ENCODE measurements at regions not wholly inside any gene's neighbourhood (a gene's known extent, or its start where the extent isn't known, plus 50 kb on each side); places are given as distances from the start of the nearest gene placed in this dataset.
A peak's percentile ranks its signal among the peaks of the same experiment; 100 is the strongest.

DNA sequence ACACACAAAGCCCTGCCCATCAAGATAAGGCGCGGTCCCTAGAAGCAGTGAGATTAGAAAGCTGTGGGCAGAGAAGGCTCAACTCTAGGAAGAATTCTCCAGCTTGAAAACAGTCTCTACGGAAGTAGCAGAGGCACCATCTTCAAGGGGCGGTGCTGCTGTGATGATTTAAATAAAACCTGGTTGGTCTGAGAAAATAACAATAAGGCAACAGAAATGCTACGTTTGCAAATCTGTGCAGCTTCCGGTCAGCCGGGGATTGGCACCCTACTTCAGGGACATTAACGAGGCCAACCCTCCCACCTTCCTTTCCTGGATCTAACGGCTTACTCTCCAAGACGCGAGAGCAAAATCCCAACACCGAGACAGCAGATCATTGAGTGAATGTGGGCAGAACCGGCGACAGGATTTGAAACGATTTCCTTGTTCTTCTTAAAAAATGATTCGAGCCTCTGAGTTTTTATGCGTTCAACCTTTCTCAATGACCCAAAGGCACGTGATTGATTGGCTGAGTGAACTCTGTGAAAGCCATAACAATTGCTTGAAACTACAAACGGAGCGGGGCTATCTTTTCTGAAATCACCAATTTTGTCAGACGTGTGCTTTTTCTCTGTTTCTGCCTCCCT is 93.7 kb upstream of the ZNF516 start:
- Histone ChIP-seq H3K18ac (ENCODE audit: low read depth, low read length) (peak overlapping the region; percentile 16), H2BK5ac (ENCODE audit: low read depth, low read length, poor library complexity, severe bottlenecking) (no peak overlapping the region), H3K9ac (ENCODE audit: low read depth, low read length) (peak overlapping the region; percentile 39), H3K23ac (ENCODE audit: low read depth, low read length) (0 out of 2 replicates have a peak overlapping the region, but pooled peaks have one; percentile 28), H2AFZ (replicated peaks; ENCODE audit: low read length, poor library complexity) (peak overlapping the region; percentile 79), H3K4ac (ENCODE audit: low read depth, low read length) (0 out of 2 replicates have a peak overlapping the region, but pooled peaks have one; percentile 36), H2BK15ac (ENCODE audit: low read depth, low read length) (peak overlapping the region; percentile 33; the same call in 1 of the 3 replicates), H4K20me1 (ENCODE audit: insufficient read depth, low read length) (no peaks in the 10 kb centered on the region), H2BK20ac (ENCODE audit: low read depth, low read length) (peak overlapping the region; percentile 13; the same call in 1 of the 2 replicates), H3K27me3 (ENCODE audit: control insufficient read depth, insufficient read depth, low read length) (peaks cover 2% of the 10 kb centered on the region; the same call in 1 of the 2 replicates), H2AK9ac (replicated peaks; ENCODE audit: low read depth, low read length, poor library complexity) (peak overlapping the region; percentile 20), H3K4me3 (ENCODE audit: insufficient read depth, low read depth, low read length) (peak overlapping the region; percentile 18), H3K4me1 (ENCODE audit: control insufficient read depth, insufficient read depth, low read length) (peaks cover 7% of the 10 kb centered on the region; the same call in 1 of the 2 replicates), H4K5ac (ENCODE audit: low read depth, low read length) (peak overlapping the region; percentile 84), H3K79me1 (ENCODE audit: low read depth in 1 of 2, low read length in 2 of 2) (no peaks in the 10 kb centered on the region), H4K91ac (ENCODE audit: insufficient read depth, low read depth, low read length) (no peak overlapping the region; the same call in 1 of the 2 replicates), H4K8ac (ENCODE audit: low read depth in 2 of 2, low read length in 2 of 2) (peak overlapping the region; percentile 56 to 80), H3K9me3 (ENCODE audit: control insufficient read depth, insufficient read depth, low read length) (no peaks in the 10 kb centered on the region), H2BK120ac (ENCODE audit: low read depth, low read length) (peak overlapping the region; percentile 62; the same call in 1 of the 2 replicates), H3K56ac (ENCODE audit: extremely low read depth, insufficient read depth, low read length) (no peak overlapping the region), H3K27ac (ENCODE audit: insufficient read depth, low read length) (no peak overlapping the region), H2AK5ac (ENCODE audit: low read depth, low read length) (no peak overlapping the region), H3K36me3 (ENCODE audit: control insufficient read depth, insufficient read depth, low read length) (no peaks in the 10 kb centered on the region), H3K14ac (replicated peaks; ENCODE audit: low read depth, low read length) (peak overlapping the region; percentile 37), H3K4me2 (ENCODE audit: low read depth, low read length) (peak overlapping the region; percentile 63), H3K9me1 (ENCODE audit: insufficient read depth, low read length) (peaks cover 7% of the 10 kb centered on the region)
- in situ Hi-C loops (cut with MboI; ENCODE audit: low sequenced_read_pairs), result no loop called here
- TF ChIP-seq USF2 (IDR thresholded peaks at IDR 0.05; ENCODE audit: low read depth, low read length), result no peak
- peak; percentile 63 for TF ChIP-seq MAFK (IDR thresholded peaks at IDR 0.05; ENCODE audit: low read depth, low read length)
- intact Hi-C loops (cut with micrococcal nuclease), result no loop called here
- dilution Hi-C loops (cut with HindIII; ENCODE audit: low sequenced_read_pairs, unreplicated experiment), result no loop called here
- CTCF ChIA-PET, result no interaction called here
- DNase-seq (no peak), ATAC-seq (ENCODE audit: low read depth) (peak; percentile 53)
- no TSS peak for BruUV-seq (replicated peaks)
- 14% methylated on average over 12 of the region's 21 CpGs; no CpG with 5 or more reads in 1 of the 2 experiments for WGBS, 2 experiments (ENCODE audit: extremely low coverage in 2 of 2, insufficient read length in 1 of 2)
- POLR2A ChIA-PET (ENCODE audit: unreplicated experiment), result no interaction called here

Measured in IMR-90 (cell line).